ENCODE measurements at regions not wholly inside any gene's neighbourhood (a gene's known extent, or its start where the extent isn't known, plus 50 kb on each side); places are given as distances from the start of the nearest gene placed in this dataset.

DNA sequence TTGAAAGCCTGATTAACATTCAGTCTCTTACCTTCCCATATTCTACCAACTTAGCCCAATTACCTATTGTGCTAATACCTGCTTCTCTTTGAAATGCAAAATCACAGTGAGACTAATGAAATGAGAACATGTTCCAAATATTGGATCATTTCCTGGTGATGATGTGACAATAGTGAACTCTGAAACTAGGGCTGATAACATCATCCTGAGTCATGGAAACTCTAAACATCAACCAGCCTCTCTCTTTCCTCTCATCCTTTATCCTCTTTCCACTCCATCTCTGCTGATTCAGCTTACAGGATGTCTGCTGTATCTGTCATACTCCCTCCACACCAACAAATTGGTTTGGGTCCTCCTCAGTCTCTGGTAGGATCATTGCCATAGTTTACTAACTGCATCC, 98.8 kb upstream of the NCKAP5 start:
- DNase-seq (ENCODE audit: low spot score), result no peak

DNA sequence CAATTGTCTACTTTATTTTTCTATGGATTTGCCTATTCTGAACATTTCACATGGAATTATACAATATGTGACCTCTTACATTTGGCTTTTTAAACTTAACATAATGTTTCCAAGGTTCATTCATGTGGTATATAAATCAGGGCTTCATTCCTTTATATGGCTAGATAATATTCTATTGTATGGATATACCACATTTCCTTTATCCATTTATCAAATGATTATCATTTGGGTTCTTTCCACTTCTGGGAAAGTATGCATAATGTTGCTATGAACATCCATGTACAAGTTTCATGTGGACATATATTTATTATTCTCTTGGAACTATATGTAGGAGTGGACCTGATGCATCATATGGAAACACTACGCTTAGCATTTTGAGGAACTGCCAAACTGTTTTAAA, 99.7 kb upstream of the NCKAP5 start:
- DNase-seq (ENCODE audit: low spot score), result no peak

DNA sequence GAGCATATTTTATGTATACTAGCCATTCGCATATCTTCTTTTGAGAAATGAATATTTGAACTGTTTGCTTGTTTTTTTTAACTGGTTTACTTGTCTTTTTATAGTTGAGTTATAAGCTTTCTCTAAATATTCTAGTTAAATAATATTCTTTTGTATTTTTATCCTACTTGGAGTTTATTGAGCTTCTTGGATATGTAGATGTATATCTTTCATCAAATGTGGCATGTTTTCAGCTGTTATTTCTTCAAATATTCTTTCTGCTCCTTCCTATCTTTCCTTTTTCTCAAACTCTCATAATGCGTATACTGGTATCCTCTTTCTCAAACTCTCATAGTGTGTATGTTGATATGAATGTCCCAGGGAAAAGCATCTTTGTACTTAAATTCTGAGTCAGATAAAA, 100.3 kb upstream of the NCKAP5 start:
- DNase-seq (ENCODE audit: low spot score), result no peak

DNA sequence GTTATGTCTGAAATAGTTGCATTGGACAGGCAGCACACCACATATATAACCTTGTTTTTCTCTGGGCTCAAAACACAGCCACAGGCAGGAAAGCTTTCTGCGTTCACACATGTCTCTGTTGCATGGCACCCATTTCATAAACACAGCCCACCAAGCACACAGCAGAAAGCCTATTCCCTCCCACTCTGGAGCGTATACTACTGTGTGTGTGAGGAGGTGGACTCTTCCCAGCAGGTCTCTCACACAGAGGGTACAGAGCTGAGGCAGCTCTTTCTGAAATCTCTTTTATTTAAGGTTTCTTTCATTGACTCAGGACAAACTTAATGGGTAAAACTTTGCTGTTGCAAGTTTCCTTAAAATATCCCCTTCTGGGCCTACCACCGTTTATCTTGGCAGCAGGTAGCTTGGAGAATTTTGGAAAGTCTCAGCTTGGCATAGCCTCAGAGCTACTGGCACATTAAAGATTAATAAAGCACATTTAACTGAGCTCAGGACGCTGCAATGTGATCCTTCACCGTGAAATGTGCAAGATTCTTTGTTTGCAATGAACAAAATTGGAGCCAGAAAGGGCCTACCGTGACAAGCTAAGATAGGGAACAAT, 105.1 kb upstream of the NCKAP5 start:
- no peak for DNase-seq (ENCODE audit: low spot score)

DNA sequence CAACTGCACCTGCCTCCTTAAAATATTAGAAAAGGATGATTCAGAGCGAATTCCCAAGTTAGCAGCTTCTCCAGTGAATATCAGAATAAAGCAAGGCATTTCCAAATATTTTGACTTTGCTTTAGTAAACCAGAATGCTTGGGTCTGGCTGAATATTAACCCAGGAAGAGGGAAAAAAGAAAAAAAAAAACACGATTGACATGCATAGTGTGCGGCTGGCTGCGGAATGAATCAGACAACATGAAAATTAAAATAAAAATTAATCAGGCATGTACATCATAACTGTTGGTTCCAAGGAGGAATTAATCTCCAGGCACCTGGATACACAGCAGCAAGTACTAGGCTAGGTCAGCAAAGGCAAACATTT, 105.8 kb upstream of the NCKAP5 start:
- DNase-seq (ENCODE audit: low spot score), result no peak

DNA sequence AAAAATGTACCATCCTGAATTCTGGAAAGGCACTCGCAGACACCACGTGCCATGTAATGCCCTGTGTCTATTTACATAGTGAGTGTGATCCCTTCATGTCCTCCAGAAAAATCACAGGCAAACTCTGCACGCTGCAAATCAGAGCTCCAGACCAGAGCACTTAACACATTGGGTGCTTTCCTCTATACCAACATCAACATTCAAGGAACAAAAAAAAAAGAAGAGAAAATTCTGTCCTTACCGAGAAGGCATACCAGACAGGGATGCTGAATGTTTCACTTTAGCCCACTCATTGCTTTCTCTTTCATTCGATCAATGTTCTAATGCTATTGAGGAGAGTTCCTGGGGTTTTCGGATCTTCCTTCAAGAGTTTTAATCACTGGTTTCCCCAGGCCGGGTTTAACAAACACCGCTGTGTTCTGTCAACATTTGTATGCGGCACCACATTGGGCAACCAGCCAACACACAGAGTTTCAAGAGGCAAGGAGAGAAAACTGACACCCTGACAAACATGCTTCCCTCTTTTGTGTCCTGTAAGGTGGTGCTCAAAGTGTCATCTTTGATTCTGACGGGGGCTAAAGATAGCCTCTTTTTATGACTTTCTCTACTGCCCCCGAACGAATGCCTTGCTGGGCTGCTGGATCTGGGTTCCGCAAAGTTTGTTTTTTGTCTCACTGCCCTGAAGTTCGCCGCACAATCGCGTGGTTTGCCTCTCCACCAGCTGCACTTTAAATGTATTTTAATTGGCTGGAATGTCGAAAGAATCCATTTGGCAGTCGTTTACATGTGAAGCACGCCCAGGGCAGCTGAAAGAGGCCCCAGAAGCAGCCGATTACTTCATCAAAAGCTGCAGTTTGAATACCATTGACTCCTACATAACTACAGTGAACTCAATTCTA, 106.4 kb upstream of the NCKAP5 start:
- no peak for DNase-seq (ENCODE audit: low spot score)

DNA sequence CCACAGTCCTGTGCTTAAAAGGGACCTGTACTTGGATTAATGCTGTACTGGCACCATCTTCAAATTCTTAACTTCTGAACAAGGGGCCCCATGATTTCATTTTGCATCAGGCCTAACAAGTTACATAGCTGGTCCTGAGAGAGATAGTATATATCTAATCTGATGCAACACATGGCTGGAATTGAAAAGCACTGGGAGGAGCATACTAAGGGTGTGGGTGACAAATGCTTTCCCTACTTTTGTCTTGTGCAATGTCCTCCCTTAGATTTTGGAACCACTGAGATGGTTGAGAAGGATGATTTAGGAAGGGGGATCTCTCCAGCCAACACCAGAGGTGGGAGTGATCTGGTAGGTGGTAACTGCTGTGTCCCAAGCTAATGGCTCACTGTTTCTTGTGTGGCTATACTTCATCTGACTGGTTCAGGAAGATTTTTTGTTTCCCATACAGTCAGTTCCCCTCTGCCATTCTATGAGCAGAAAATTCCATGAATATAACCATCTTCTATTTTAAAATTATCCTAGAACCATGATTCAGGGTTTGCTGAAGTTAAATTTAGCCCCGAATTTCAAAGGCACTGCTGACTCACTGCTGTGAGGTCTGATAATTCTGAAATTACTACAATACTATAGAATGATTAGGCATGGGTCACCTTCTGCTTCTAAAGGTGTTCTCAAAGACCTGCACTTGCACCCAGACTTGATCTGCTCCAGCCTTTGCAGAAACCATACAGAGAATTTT, 108.3 kb upstream of the NCKAP5 start:
- DNase-seq (ENCODE audit: low spot score), result no peak

DNA sequence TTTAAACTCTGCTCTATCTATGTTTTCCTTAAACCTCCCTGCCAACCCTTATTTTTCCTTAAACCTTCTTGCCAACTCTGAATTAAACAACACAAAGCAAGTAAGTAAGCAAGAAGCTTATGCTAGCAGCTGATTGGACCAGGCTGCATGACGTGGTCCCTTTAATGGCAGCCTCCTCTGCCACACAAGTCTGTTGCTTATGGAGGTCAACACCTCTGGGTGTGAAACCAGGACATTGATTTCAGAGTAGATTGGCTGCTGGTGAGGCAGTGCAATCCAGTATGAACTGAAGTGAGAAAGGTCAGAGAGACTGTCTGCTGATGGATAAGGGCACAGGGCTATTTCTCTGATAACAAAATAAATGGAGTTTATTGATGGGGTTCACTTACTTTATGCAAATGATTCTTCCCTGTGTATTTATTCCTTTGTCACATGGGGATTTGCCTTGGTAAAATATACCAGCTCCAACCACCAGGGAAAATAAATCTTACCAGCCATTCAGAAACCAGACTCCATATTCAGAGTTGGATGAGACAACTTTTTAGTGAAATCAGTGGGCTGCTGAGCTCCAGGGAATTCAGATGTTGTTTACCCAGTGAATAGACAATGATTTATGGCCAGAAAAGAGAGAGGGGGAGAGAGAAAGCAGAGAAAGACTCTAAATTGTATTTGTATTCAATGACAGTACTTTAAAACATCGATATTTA, 112.2 kb upstream of the NCKAP5 start:
- no peak for DNase-seq (ENCODE audit: low spot score)

DNA sequence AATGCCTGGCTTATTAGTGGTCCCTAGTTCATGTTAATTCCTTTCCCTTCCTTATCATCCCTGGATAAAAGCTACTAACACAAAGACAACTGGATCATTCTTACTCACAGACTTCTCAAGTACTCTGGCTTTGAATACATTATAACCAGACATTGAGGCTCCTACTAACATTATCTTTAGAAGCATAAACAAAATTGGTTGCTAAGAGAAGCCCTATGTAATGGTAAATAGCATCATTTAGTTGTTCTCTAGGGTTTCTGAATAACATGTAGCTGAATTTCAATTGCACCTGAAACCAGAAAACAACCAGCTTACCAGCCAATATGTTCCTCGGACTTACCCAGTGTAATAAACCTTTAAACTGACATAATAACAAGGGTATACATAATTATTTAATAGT, 114.1 kb upstream of the NCKAP5 start:
- DNase-seq (ENCODE audit: low spot score), result no peak

DNA sequence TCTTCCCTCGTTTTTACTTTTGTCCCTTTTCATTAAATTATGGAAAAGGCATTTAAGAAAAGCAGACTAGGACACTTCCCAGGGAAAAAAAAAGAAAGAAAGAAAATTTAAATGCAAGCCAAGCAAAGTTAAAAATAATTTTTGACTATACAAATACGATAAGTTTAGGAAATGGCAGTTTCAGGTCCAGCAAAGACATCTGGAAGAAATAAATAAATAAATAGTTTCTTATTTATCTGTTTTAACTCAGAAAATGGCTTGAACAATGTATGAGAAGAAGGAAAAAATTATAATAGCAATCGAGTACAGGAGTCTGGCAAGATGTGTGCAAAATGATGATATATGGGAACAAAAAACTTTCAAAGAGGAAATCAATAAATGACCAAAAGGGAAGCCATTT, 114.6 kb upstream of the NCKAP5 start:
- no peak for DNase-seq (ENCODE audit: low spot score)

DNA sequence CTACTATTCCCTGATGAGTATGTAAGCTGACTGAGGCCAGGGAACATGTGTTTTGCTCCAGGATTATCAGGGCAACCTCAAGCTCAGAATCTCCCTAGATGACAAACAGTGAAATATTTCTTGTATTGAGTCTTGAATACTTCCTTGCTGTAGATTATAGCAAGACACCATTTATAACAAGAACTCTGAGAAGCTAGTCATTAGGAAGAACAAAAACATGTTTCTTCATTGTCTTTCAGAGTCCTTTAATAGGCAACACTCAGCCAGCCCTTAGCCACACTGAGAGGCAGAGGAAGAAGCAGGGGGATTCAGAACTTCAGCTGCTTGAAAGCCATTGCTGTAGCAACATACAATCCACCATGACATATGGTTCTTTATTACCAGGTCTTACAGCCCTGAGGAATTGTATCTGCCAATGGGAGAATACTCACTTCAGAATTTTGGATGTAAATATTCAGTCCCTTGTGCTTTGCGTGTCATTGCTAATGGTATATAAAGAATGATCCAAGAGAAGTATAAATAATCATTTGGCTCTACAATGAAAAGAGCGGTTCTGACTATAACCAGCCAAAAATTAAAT, 117.5 kb upstream of the NCKAP5 start:
- no peak for DNase-seq (ENCODE audit: low spot score)

DNA sequence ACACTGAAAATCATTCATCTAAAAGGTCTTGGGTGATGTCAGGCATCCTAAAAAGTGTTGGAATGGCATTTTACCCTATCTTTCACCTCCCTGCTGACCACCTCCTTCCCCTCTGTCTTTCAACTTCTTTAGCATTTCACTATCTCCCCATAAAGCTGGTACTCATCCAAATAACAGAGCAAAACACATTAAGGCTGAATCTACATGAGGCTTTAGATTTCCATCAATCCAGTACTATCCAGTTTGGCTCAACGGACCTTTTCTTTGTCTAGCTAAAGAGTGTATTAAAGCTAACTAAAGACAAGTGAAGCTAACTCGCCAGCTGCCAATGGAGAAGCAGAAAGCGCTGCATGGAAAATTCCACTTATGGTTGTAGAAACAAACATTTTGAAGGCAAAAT, 122.5 kb upstream of the NCKAP5 start:
- no peak for DNase-seq (ENCODE audit: low spot score)

DNA sequence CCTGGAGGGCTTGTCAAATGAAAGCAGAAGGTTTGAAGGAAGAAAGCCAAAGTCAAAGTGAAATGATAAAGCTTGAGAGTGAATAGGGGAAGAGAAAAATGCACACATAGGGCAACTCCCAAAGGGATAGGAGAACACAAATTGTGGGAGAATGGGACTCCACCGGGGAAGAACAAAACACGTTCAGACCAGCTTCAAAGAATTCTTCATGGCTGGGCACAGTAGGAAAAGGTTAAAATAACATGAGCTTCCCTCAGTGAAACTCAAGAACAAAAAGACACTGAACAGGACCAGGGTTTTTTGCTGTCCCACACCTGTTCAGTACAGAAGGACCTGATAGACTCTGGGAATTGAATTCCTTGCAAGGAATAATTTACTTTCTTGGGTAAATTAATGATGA, 123.1 kb upstream of the NCKAP5 start:
- no peak for DNase-seq (ENCODE audit: low spot score)

DNA sequence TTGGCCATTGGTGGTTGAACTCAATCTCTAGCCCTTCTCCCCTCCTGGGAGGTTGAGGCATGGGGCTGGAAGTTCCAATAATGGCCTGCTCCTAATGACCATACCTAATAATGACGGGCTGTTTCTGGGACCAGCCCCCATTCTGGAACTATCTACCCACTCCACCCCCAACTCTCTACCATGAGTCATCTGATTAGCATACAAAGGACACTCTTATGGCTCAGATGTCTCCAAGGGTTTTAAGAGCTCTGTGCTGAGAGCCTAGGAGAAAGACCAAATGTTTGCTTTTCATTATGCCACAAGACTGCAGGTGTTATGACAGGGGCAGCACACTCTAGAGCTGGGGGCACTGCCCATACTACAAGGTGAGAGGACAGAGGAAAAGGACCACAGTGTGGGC, 137.0 kb upstream of the NCKAP5 start:
- DNase-seq (ENCODE audit: low spot score), result no peak

DNA sequence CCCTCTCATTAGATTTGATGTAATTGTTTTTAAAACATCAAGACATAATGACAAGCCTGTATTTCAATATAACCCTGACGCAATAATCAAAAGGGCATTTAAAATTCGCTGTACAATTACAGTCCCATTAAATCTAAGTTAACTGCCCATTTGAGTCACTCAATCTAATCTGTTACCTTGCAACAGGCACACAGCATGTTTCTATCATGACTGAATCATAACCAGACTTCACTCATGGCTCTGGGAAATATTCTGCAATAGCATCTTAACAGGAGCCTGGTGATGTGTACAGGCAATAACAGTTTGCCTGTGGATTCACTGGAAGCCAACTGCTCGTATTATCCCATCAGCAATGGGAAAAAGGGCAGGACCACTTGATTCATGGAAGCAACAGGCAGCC, 142.3 kb upstream of the NCKAP5 start:
- no peak for DNase-seq (ENCODE audit: low spot score)

DNA sequence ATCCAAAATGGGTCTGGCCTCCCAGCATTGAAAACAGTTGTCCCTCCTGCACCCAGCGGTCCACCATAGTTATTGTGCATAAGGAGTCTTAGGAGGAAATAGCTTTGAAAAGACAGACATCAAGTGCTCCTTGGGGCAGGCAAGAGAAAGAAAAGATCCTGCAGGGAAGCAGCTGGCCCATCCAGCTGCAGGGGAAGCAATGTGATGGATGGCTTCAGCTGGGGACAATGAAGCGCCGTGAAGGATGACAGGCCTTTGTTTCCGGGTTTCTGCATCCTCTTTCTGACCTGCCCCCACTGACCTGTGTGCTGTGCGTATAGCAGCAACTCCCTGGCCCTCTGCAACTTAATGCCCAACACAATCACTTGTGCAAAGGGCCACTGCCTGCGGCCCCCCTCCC, 142.9 kb upstream of the NCKAP5 start:
- no peak for DNase-seq (ENCODE audit: low spot score)

DNA sequence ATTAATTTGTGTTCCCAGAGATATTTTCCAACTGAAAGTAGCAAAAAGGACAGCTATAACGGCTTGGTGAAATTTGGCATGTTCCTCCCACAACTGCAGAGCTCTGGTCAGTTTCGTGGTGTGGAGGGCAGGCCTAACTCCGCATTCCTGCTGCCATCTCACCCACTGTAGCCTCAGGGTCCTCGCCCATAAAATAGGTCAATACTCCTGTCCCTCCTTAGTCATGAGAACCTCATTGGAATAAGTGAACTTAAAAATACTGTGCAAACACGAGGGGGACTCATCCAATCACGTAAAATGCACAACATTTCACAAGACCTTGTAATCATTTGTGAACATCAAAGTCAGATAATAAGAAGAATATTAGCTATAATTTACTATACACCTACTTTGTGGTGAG, 143.5 kb upstream of the NCKAP5 start:
- no peak for DNase-seq (ENCODE audit: low spot score)

DNA sequence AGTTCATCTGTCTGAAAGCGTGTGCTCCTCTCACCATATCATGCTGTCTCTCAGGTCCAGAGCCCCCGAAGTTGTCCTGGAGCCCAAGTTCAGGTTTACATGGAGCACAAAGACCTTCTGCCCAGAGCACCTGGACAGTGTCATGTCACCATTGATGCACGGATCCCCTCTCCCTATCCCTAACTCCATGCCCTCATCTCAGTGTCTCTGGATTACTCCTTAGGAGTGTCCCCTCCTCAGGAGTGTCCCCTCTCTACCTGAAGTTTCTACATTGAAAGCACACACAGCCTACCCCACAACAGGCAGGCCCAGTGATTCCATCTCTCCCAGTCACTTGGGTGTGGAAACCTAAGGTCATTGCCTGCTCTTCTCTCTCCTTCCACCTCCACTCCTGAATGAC, 144.1 kb upstream of the NCKAP5 start:
- DNase-seq (ENCODE audit: low spot score), result no peak

DNA sequence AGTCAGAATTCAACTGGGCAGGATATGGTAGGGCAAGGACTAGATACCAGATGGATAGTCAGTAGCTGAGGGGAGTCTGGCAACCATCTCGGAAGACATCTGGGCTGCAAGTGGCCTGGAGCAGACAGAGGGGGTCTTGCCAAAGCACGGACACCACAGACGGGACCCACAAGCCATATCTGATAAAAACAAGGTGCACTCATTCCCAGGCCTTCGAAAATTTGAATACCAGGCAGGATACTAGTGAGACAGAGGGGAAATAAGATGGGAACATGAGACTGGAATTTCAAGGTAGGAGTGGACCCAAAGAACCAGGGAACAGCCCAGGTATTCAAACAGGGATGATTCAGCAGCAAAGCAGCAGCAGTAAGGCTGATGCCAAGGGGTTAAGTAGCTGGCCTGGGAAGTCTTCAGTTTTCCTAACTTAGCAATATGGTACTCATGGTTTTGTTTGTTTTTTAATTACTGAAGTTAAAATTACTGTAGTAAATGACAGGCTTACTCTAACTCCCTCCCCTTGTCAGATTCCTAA, 144.9 kb upstream of the NCKAP5 start:
- no peak for DNase-seq (ENCODE audit: low spot score)

DNA sequence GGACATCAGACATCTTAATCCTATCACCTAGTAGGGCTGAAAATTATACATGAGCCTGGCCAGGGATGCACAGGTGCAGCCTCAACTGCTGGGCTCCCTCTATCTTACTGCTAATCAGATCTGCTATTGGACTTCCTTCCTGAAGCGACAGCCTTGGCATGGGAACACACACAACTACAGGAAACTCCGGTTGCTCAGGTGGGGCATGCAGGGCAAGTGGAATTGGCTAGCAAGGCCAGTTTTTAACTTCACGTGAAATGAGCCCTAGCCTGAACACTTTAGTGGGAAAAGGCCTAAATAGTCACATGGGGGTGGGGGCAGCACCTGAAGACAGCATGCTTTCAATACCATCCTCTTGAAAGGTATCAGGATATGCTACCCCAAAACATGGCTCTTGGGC, 147.9 kb upstream of the NCKAP5 start:
- DNase-seq (ENCODE audit: low spot score), result no peak

DNA sequence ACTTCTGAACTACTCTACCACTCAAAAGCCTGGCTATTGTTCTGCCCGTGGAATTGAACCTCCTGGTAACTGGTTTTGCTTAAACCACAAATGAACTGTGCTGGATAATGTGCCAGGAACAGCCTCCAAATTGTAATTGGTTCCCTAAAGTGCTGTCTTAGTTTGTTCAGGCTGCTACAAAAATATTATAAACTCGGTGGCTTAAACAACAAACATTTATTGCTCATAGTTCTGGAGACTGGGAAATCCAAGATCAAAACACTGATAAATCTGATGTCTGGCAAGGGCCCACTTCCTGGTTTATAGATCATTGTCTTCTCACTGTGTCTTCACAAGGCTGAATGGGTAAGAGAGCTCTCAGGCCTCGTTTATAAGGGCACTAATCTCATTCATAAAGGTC, 149.2 kb upstream of the NCKAP5 start:
- no peak for DNase-seq (ENCODE audit: low spot score)

DNA sequence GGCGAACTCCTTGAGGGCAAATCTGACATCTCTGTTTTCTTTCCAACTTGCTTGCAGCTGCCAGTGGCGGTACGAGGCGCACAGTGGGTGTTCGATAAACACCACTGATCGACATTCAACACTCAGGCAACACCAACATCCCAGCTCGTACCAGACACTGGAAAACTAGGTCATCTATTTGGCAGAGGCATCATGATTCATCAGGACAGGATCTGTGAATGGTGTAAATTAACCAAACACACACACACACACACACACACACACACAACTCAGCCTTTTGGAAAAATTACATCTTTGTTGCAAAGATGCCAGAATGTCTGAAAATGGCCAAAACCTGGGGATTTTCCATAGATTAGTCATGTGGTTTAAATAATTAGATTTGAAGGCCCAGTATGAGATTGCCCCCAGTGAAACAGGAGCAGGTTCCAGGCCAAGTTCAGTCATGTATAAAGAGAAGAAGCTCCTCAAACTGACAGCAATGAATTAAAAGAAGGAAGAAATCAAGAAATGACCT, 150.5 kb upstream of the NCKAP5 start:
- no peak for DNase-seq (ENCODE audit: low spot score)
